OCI-LY1 (cell line): ENCODE measurements at regions not wholly inside any gene's neighbourhood (a gene's known extent, or its start where the extent isn't known, plus 50 kb on each side); places are given as distances from the start of the nearest gene placed in this dataset.

Experiments
- H2AFZ ChIP-seq: fragments of 200-600 bp; sonication (generic), shearing (Covaris generic); 2 replicates; pipeline ENCODE4 v1.6.0; 2014; ENCODE audit warnings: antibody characterized with exemption, mild to moderate bottlenecking, low read length
- H3F3A ChIP-seq: fragments of 200-600 bp; sonication (generic), shearing (Covaris generic); 2 replicates; pipeline ENCODE4 v1.6.0; 2014; ENCODE audit warnings: mild to moderate bottlenecking, antibody characterized with exemption, low read length, moderate library complexity; ENCODE audit not compliant: insufficient read depth
- H3K27ac ChIP-seq: fragments of 200-600 bp; sonication (generic); 2 replicates; pipeline ENCODE4 v1.5.1; 2014; ENCODE audit warnings: low read length, mixed run types, mild to moderate bottlenecking, low read depth; ENCODE audit not compliant: poor library complexity, severe bottlenecking
- H3K27me3 ChIP-seq: fragments of 200-600 bp; sonication (generic); 2 replicates; pipeline ENCODE4 v1.6.0; 2014; ENCODE audit warnings: antibody characterized with exemption, mild to moderate bottlenecking, low read length, moderate library complexity; ENCODE audit not compliant: insufficient read depth
- H3K36me3 ChIP-seq: fragments of 200-600 bp; sonication (generic); 2 replicates; pipeline ENCODE4 v1.6.1; 2014; ENCODE audit warnings: mild to moderate bottlenecking, antibody characterized with exemption, low read length, moderate library complexity, mixed read lengths; ENCODE audit not compliant: insufficient read depth
- H3K4me1 ChIP-seq: fragments of 200-600 bp; sonication (generic); 2 replicates; pipeline ENCODE4 v1.5.1; 2014; ENCODE audit warnings: mild to moderate bottlenecking, low read length, moderate library complexity; ENCODE audit not compliant: insufficient read depth, severe bottlenecking
- H3K4me2 ChIP-seq: fragments of 200-600 bp; sonication (generic), shearing (Covaris generic); 2 replicates; pipeline ENCODE4 v1.6.1; 2014; ENCODE audit warnings: low read length
- H3K4me3 ChIP-seq: fragments of 200-600 bp; sonication (generic); 2 replicates; pipeline ENCODE4 v1.5.1; 2014; ENCODE audit warnings: low read length, low read depth, mild to moderate bottlenecking, mixed read lengths; ENCODE audit not compliant: poor library complexity, severe bottlenecking
- H3K79me2 ChIP-seq: fragments of 200-600 bp; shearing (Covaris generic); 2 replicates; pipeline ENCODE4 v1.6.1; 2016; ENCODE audit warnings: mixed run types, low read length, mixed read lengths; ENCODE audit not compliant: insufficient read depth
- H3K9ac ChIP-seq: fragments of 200-600 bp; sonication (generic), shearing (Covaris generic); 2 replicates; pipeline ENCODE4 v1.6.1; 2014; ENCODE audit warnings: mild to moderate bottlenecking, low read length, mixed read lengths
- H3K9me2 ChIP-seq: fragments of 200-600 bp; sonication (generic), shearing (Covaris generic); 2 replicates; pipeline ENCODE4 v1.6.1; 2014; ENCODE audit warnings: low read depth, mild to moderate bottlenecking, low read length, mixed read lengths
- H3K9me3 ChIP-seq: fragments of 200-600 bp; shearing (Covaris generic); 2 replicates; pipeline ENCODE4 v1.6.1; 2014; ENCODE audit warnings: low read length, mixed read lengths
- H4K20me1 ChIP-seq: fragments of 200-600 bp; sonication (generic), shearing (Covaris generic); 2 replicates; pipeline ENCODE4 v1.6.0; 2016; ENCODE audit warnings: mild to moderate bottlenecking, low read length; ENCODE audit not compliant: insufficient read depth
- CTCF ChIP-seq: fragments of 200-600 bp; sonication (generic), shearing (Covaris generic); IDR thresholded peaks from 2 replicates; pipeline ENCODE4 v1.5.1; 2017; ENCODE audit warnings: mild to moderate bottlenecking, antibody characterized with exemption, low read length, moderate library complexity, mixed read lengths
- EZH2 ChIP-seq: fragments of 200-600 bp; sonication (generic), shearing (Covaris generic); IDR thresholded peaks from 2 replicates; pipeline ENCODE4 v1.8.0; 2017; ENCODE audit warnings: borderline replicate concordance, mixed run types, mild to moderate bottlenecking, antibody characterized with exemption, low read length, moderate library complexity, mixed read lengths

GRCh38 chr21:15533618-15534017 lies 196.2 kb upstream of the USP25 start:
- Histone ChIP-seq H3K9ac (no peak overlapping the region), H3K36me3 (no peaks in the 10 kb centered on the region), H3K27ac (no peak overlapping the region), H3F3A (no peaks in the 10 kb centered on the region), H2AFZ (no peak overlapping the region), H3K4me3 (no peak overlapping the region), H3K4me1 (no peaks in the 10 kb centered on the region), H3K4me2 (no peak overlapping the region), H3K9me2 (no peaks in the 10 kb centered on the region), H4K20me1 (no peaks in the 10 kb centered on the region), H3K27me3 (no peaks in the 10 kb centered on the region), H3K79me2 (no peaks in the 10 kb centered on the region), H3K9me3 (no peaks in the 10 kb centered on the region)
- TF ChIP-seq CTCF = no peak
- no peak for TF ChIP-seq EZH2

DNA sequence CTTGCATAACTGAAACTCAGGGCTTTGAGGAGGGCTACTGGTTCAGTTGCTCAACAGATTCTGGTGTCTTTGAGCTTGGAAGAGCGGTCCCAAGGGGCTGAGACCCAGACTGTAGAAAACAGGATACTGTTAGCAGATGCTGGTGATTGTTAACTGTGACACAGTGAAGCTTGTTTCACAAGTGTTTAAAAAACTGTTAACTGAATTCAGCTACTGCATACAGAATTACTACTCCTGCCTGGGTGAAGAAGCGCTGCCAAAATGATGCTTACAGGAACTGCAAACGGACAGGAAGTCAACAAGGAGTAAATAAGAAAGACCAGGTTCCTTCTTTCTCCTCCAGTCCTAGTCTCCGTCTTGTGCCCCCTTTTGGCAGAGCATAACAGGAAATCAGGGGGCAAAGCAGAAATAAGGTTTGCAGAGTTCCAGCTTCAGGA lies 195.3 kb upstream of the USP25 start:
- Histone ChIP-seq H2AFZ (no peak overlapping the region), H3K36me3 (no peaks in the 10 kb centered on the region), H3K27me3 (no peaks in the 10 kb centered on the region), H3K9me3 (no peaks in the 10 kb centered on the region), H3K4me3 (no peak overlapping the region), H3K9ac (no peak overlapping the region), H3K4me2 (no peak overlapping the region), H3K79me2 (no peaks in the 10 kb centered on the region), H3K27ac (no peak overlapping the region), H3K9me2 (no peaks in the 10 kb centered on the region), H4K20me1 (no peaks in the 10 kb centered on the region), H3K4me1 (no peaks in the 10 kb centered on the region), H3F3A (no peaks in the 10 kb centered on the region)
- TF ChIP-seq EZH2 (no peak), CTCF (no peak)

- no peak overlapping the region for H2AFZ ChIP-seq
- H3K79me2 ChIP-seq = no peaks in the 10 kb centered on the region
- no peak overlapping the region for H3K9ac ChIP-seq
- H3K27me3 ChIP-seq = no peaks in the 10 kb centered on the region
- TF ChIP-seq EZH2 (no peak), CTCF (no peak)
- H3K27ac ChIP-seq = no peak overlapping the region
- no peaks in the 10 kb centered on the region for H3K9me3 ChIP-seq
- no peak overlapping the region for H3K4me2 ChIP-seq
- H3K36me3 ChIP-seq = no peaks in the 10 kb centered on the region
- H3F3A ChIP-seq = no peaks in the 10 kb centered on the region
- no peaks in the 10 kb centered on the region for H4K20me1 ChIP-seq
- H3K4me1 ChIP-seq = no peaks in the 10 kb centered on the region
- H3K4me3 ChIP-seq = no peak overlapping the region
- H3K9me2 ChIP-seq = no peaks in the 10 kb centered on the region
These were observed 190.4 kb upstream of the USP25 start for GRCh38 chr21:15539376-15539775.
